Astrocyte (in vitro differentiated cells and primary cell): ENCODE measurements at regions not wholly inside any gene's neighbourhood (a gene's known extent, or its start where the extent isn't known, plus 50 kb on each side); places are given as distances from the start of the nearest gene placed in this dataset.

Source experiments
- EZH2 ChIP-seq: IDR thresholded peaks from 2 replicates; pipeline ENCODE4 v1.6.1; 2012; ENCODE audit warnings: mild to moderate bottlenecking, low read length, inconsistent platforms; ENCODE audit not compliant: insufficient read depth
- TF ChIP-seq, protein P1 (sequence below): IDR thresholded peaks from 2 replicates; pipeline ENCODE4 v1.5.1; 2011; ENCODE audit warnings: low read depth, mild to moderate bottlenecking, inconsistent platforms, low read length, moderate library complexity; ENCODE audit not compliant: insufficient read depth

DNA sequence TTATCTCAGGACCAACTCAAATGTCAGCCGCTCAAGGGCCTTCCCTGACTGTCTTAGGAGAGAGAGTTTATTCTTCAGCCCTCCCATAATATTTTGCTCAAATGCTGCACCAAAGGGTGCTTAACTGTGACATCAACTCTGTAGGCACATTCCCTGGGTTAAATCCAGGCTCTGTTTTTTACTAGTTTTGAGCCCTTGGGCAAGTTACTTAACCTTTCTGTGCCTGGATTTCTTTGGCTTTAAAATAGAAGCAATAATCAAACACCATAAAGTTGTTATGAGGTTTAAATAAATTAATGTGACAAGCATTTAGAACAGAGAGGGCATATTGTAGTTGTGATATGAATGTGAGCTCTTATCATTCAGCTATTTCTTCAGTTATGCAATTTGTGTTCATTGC is 54.2 kb upstream of the LIMCH1 start:
- TF ChIP-seq, protein P1, sequence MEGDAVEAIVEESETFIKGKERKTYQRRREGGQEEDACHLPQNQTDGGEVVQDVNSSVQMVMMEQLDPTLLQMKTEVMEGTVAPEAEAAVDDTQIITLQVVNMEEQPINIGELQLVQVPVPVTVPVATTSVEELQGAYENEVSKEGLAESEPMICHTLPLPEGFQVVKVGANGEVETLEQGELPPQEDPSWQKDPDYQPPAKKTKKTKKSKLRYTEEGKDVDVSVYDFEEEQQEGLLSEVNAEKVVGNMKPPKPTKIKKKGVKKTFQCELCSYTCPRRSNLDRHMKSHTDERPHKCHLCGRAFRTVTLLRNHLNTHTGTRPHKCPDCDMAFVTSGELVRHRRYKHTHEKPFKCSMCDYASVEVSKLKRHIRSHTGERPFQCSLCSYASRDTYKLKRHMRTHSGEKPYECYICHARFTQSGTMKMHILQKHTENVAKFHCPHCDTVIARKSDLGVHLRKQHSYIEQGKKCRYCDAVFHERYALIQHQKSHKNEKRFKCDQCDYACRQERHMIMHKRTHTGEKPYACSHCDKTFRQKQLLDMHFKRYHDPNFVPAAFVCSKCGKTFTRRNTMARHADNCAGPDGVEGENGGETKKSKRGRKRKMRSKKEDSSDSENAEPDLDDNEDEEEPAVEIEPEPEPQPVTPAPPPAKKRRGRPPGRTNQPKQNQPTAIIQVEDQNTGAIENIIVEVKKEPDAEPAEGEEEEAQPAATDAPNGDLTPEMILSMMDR = no peak
- no peak for TF ChIP-seq EZH2
